HFF-Myc (cell line): ENCODE measurements at regions not wholly inside any gene's neighbourhood (a gene's known extent, or its start where the extent isn't known, plus 50 kb on each side); places are given as distances from the start of the nearest gene placed in this dataset.

Experiments used
- DNase-seq: peaks from one replicate; pipeline ENCODE4 v3.0.0-alpha.2; 2011; ENCODE audit warnings: low read depth; ENCODE audit errors: extremely low read depth
- H3K4me3 ChIP-seq: replicated peaks from 2 replicates; pipeline ENCODE4 v1.5.1; 2011; ENCODE audit warnings: low read depth, mild to moderate bottlenecking, control low read depth, low read length
- TF ChIP-seq, protein P1 (sequence below): IDR thresholded peaks from 2 replicates; pipeline ENCODE4 v1.5.1; 2012; ENCODE audit warnings: mild to moderate bottlenecking, low read depth, low read length, control low read depth; ENCODE audit errors: missing control alignments

DNA sequence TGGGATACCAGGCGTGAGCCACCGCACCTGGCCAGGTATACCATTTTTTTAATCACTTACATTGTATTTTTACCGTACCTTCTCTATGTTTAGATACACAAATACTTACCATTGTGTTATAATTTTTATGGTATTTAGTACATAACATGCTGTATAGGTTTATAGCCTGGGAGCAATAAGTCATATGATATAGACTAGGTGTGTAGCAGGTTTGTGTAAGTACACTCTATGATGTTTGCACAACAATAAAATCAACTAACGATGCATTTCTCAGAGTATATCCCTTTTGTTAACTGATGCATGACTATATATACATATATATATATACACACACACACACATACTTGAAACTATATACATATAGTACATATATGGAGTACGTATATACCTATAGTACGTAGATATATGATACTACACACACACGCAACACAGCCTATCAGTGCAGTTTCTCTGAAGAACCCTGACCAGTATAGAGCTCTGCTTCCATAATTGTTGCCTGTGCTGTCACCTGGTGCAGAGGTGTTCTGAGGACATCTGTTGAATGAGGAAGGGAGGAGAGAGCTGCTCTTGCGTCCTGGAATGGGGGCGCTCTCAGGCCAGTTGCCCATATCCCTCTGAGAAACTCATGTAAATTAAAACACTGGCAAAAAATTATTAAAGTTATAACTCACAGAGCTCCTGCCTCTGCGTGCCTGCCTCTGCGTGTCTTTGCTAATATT, 315.3 kb downstream of the FGFR2 start:
- DNase-seq, result no peak
- TF ChIP-seq, protein P1, sequence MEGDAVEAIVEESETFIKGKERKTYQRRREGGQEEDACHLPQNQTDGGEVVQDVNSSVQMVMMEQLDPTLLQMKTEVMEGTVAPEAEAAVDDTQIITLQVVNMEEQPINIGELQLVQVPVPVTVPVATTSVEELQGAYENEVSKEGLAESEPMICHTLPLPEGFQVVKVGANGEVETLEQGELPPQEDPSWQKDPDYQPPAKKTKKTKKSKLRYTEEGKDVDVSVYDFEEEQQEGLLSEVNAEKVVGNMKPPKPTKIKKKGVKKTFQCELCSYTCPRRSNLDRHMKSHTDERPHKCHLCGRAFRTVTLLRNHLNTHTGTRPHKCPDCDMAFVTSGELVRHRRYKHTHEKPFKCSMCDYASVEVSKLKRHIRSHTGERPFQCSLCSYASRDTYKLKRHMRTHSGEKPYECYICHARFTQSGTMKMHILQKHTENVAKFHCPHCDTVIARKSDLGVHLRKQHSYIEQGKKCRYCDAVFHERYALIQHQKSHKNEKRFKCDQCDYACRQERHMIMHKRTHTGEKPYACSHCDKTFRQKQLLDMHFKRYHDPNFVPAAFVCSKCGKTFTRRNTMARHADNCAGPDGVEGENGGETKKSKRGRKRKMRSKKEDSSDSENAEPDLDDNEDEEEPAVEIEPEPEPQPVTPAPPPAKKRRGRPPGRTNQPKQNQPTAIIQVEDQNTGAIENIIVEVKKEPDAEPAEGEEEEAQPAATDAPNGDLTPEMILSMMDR, result no peak

DNA sequence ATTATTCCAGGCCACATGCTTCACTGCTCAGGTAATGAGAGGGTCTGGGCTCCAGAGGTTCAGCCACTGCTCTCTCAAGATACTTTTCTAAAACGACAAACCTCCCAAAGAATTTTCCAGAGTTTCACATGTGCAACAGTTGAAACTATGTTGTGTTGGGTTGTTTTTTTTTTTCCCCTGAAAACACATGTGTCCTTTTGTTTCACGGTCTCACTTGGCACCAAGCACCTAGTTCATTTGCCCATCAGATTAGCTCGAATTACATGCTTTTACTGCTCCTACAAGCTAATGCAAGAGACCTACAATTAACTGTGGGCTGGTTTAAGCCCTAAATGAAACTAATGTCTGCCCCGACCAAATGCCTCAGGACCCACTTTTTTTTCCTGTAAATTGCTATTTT, 313.3 kb downstream of the FGFR2 start:
- TF ChIP-seq, protein P1, result no peak
- no peak overlapping the region for H3K4me3 ChIP-seq
- DNase-seq, result no peak

More for the DNA sequence above, 315.3 kb downstream of the FGFR2 start:
- H3K4me3 ChIP-seq, result no peak overlapping the region

DNA sequence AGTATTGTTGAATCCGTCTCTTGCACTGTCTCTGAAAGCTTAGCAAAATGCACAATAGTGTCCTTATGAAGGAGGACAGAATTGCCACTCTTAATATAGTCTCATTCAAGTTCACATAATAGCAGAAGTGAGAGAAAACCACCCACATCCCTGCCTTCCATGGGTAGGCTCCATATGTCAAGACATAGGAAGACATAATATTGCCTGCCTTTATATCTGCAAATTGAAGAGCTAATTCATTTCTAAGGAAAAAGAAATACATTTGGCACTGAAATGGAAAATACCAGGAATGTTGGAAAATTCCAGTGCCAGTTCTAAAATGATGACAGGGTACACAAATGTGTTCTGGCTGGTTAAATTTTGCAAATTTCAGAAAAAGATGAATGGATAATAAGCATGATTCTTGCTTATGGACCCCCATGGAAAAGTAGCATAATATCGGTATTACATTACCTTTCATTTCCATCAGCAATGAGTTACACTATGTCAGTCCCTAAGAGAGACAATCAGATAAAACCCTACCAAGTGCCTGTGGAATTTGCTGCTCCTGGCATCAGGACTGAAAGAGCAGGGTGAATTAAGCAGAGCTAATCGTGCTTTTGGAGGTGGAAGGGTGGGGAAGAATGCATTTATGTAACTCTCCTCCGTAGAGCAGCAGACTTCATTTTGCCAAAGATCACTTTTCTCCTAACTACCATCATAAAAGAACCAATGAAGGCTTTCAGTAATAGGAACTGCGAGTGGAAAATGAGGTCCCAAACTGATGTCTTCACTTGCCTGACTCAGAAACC, 312.6 kb downstream of the FGFR2 start:
- H3K4me3 ChIP-seq, result no peak overlapping the region
- DNase-seq, result no peak
- TF ChIP-seq, protein P1, result no peak

DNA sequence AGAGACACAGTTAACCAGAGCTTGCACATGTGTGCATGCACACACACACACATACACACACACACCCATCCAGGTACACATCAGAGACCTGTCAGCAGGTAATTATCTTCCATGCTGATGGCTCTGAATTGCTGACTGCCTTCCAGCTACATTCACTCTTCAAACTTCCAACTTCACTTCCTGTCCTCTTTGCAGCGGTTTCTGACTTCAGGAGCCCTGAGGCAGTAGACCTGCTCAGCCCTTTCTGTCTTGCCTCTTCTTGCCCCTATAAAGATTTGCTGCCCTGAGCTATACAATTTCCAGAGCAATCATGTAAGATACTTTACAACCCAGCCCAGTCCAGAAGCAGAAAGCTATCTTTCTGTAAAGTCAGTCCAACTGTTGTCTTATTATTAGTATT, 310.2 kb downstream of the FGFR2 start:
- DNase-seq, result no peak

DNA sequence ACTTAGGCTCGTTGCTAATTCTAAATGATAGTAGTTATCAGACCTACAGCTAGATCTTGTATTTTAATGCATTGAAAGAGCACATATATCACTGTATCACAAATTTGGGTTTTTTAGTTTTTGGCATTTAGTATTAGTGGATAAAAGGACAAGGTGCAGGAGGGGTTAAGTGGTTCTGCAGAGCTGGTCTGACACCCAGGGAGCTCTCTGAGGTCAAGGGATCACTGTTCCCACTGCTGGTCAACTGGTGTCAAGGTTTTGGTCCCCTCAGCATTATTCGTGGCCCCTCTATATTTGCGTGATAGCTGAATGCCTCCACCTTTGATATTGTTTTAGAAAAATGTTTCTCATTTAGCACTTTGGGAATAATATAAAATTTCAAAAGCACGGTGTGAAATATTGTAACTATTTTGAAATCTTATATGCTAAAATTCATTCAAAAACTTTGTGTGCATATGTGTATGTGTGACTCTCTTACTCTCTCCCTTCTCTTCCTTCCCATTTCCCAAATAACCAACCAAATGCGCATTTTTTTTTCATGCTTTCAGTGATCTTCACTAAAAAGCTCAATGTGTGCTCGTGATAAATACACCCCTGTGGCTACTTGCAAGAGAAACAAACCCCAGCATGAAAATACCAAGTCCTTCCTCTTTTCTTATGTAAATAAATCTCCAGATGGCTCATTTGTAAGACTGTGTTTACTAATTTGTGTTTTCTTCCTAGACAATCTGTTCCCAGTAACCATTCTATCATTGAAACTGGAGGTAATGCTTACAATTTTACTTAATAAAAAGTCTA, 309.2 kb downstream of the FGFR2 start:
- H3K4me3 ChIP-seq, result no peak overlapping the region
- no peak for DNase-seq

More for the DNA sequence above, 310.2 kb downstream of the FGFR2 start:
- no peak overlapping the region for H3K4me3 ChIP-seq
- TF ChIP-seq, protein P1, result no peak

DNA sequence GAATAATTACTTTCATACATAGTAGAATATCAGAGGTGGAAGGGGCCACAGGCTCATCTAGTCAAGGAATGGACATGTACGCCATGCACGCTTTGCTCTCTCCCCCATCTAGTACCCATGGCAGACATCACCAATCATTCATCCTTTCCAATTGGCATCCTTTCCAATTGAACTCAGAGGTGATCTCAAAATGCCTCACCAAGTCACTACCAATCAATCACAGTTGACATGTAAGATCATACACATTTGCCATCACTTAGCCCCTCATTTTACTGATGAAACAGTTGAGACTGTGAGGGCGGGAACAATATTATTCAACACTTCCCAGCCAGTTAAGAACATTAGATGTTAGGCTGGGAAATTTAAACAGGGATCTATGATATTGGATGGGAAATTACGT, 308.4 kb downstream of the FGFR2 start:
- no peak for DNase-seq
- no peak overlapping the region for H3K4me3 ChIP-seq
- TF ChIP-seq, protein P1, result no peak

More for the DNA sequence above, 309.2 kb downstream of the FGFR2 start:
- TF ChIP-seq, protein P1, result no peak
